Right atrium auricular region (tissue), 2 donors: ENCODE measurements at regions not wholly inside any gene's neighbourhood (a gene's known extent, or its start where the extent isn't known, plus 50 kb on each side); places are given as distances from the start of the nearest gene placed in this dataset.

Source experiments
- DNase-seq: peaks from one replicate; pipeline ENCODE4 v3.0.0-alpha.2; 2019; ENCODE audit warnings: low spot score
- H3K27ac ChIP-seq, 2 donors: fragments of 200-600 bp; sonication (generic); 1 replicate in 1 of 2; 2 replicates in 1 of 2; pipeline ENCODE4 v1.5.1; 2016 to 2019
- H3K27me3 ChIP-seq, 2 donors: fragments of 200-600 bp; sonication (generic); one replicate each; pipeline versions ENCODE4 v1.5.1 to v1.6.0; 2017 to 2019
- H3K36me3 ChIP-seq: fragments of 200-600 bp; sonication (generic); one replicate; pipeline ENCODE4 v1.5.1; 2016
- H3K4me1 ChIP-seq, 2 donors: fragments of 200-600 bp; sonication (generic); one replicate each; pipeline versions ENCODE4 v1.5.1 to v1.6.0; 2017 to 2019
- H3K4me3 ChIP-seq, 2 donors: fragments of 200-600 bp; sonication (generic); 1 replicate in 1 of 2; 2 replicates in 1 of 2; pipeline ENCODE4 v1.5.1; 2017 to 2019; ENCODE audit warnings: mild to moderate bottlenecking in 1 of 2, moderate library complexity in 1 of 2
- H3K9me3 ChIP-seq, 2 donors: fragments of 200-600 bp; sonication (generic); one replicate each; pipeline ENCODE4 v1.5.1; 2019
- CTCF ChIP-seq, 2 donors: fragments of 200-600 bp; sonication (generic); IDR thresholded peaks; one replicate each; pipeline ENCODE4 v1.5.1; 2019; ENCODE audit warnings: antibody characterized with exemption in 2 of 2

- H3K36me3 ChIP-seq, result no peaks in the 10 kb centered on the region
- no peak overlapping the region for H3K4me3 ChIP-seq
- TF ChIP-seq CTCF (IDR thresholded peaks at IDR 0.05), result no peak
- no peaks in the 10 kb centered on the region for H3K27me3 ChIP-seq
- H3K9me3 ChIP-seq, result no peaks in the 10 kb centered on the region
- H3K4me1 ChIP-seq, result no peaks in the 10 kb centered on the region
- no peak overlapping the region for H3K27ac ChIP-seq
- DNase-seq, result no peak
These were observed 102.7 kb upstream of the NAV3 start for GRCh38 chr12:77728018-77728417.

GRCh38 chr12:77727442-77728001 lies 103.2 kb upstream of the NAV3 start:
- no peaks in the 10 kb centered on the region for H3K36me3 ChIP-seq
- no peak overlapping the region for H3K4me3 ChIP-seq
- no peaks in the 10 kb centered on the region for H3K27me3 ChIP-seq
- H3K9me3 ChIP-seq, result no peaks in the 10 kb centered on the region
- H3K27ac ChIP-seq, result no peak overlapping the region
- TF ChIP-seq CTCF (IDR thresholded peaks at IDR 0.05), result no peak
- DNase-seq, result no peak
- no peaks in the 10 kb centered on the region for H3K4me1 ChIP-seq

- TF ChIP-seq CTCF (IDR thresholded peaks at IDR 0.05), result no peak
- no peaks in the 10 kb centered on the region for H3K4me1 ChIP-seq
- no peaks in the 10 kb centered on the region for H3K36me3 ChIP-seq
- no peak overlapping the region for H3K27ac ChIP-seq
- H3K4me3 ChIP-seq, result no peak overlapping the region
- H3K27me3 ChIP-seq, result no peaks in the 10 kb centered on the region
- DNase-seq, result no peak
- no peaks in the 10 kb centered on the region for H3K9me3 ChIP-seq
These were observed 105.1 kb upstream of the NAV3 start for GRCh38 chr12:77725611-77726010.

GRCh38 chr12:77724367-77724957 lies 106.2 kb upstream of the NAV3 start:
- peak; percentile 30 to 71 for TF ChIP-seq CTCF (IDR thresholded peaks at IDR 0.05)
- no peak overlapping the region for H3K27ac ChIP-seq
- H3K4me3 ChIP-seq, result no peak overlapping the region
- no peaks in the 10 kb centered on the region for H3K4me1 ChIP-seq
- H3K36me3 ChIP-seq, result no peaks in the 10 kb centered on the region
- no peaks in the 10 kb centered on the region for H3K27me3 ChIP-seq
- H3K9me3 ChIP-seq, result no peaks in the 10 kb centered on the region
- no peak for DNase-seq

GRCh38 chr12:77723308-77723707 lies 107.4 kb upstream of the NAV3 start:
- TF ChIP-seq CTCF (IDR thresholded peaks at IDR 0.05), result no peak
- no peak for DNase-seq

GRCh38 chr12:77722536-77722935 lies 108.2 kb upstream of the NAV3 start:
- peaks cover 0 to 9% of the 10 kb centered on the region in 2 donors for H3K9me3 ChIP-seq
- H3K27me3 ChIP-seq, result no peaks in the 10 kb centered on the region
- no peaks in the 10 kb centered on the region for H3K36me3 ChIP-seq
- no peak overlapping the region for H3K4me3 ChIP-seq
- H3K27ac ChIP-seq, result no peak overlapping the region
- TF ChIP-seq CTCF (IDR thresholded peaks at IDR 0.05), result no peak
- no peak for DNase-seq
- no peaks in the 10 kb centered on the region for H3K4me1 ChIP-seq

More at GRCh38 chr12:77723308-77723707, 107.4 kb upstream of the NAV3 start:
- H3K4me1 ChIP-seq, result no peaks in the 10 kb centered on the region
- H3K27me3 ChIP-seq, result no peaks in the 10 kb centered on the region
- no peaks in the 10 kb centered on the region for H3K36me3 ChIP-seq
- no peak overlapping the region for H3K27ac ChIP-seq
- no peak overlapping the region for H3K4me3 ChIP-seq
- peaks cover 0 to 6% of the 10 kb centered on the region in 2 donors for H3K9me3 ChIP-seq
